Fibroblast of lung (primary cell): ENCODE measurements at regions not wholly inside any gene's neighbourhood (a gene's known extent, or its start where the extent isn't known, plus 50 kb on each side); places are given as distances from the start of the nearest gene placed in this dataset.

ENCODE experiments used
- DNase-seq, 2 donors: peaks; one replicate each; pipeline versions ENCODE4 v3.0.0 to v3.0.0-alpha.2; 2010; ENCODE audit warnings: low read depth in 2 of 2
- H2AFZ ChIP-seq: 2 replicates; pipeline ENCODE4 v1.5.1; 2012; ENCODE audit warnings: low read length, control low read depth, inconsistent platforms
- H3K27ac ChIP-seq: 2 replicates; pipeline ENCODE4 v1.5.1; 2011; ENCODE audit warnings: low read length, control low read depth; ENCODE audit not compliant: insufficient read depth
- H3K27me3 ChIP-seq: 2 replicates; pipeline ENCODE4 v1.5.1; 2011; ENCODE audit warnings: mild to moderate bottlenecking, low read length; ENCODE audit not compliant: control insufficient read depth, insufficient read depth
- H3K36me3 ChIP-seq: 2 replicates; pipeline ENCODE4 v1.5.1; 2011; ENCODE audit warnings: low read length; ENCODE audit not compliant: control insufficient read depth, insufficient read depth
- H3K4me1 ChIP-seq: 2 replicates; pipeline ENCODE4 v1.5.1; 2011; ENCODE audit warnings: low read length; ENCODE audit not compliant: control insufficient read depth, insufficient read depth; ENCODE audit errors: extremely low read depth
- H3K4me2 ChIP-seq: 2 replicates; pipeline ENCODE4 v1.5.1; 2011; ENCODE audit warnings: low read length, control low read depth; ENCODE audit not compliant: insufficient read depth; ENCODE audit errors: extremely low read depth
- H3K4me3 ChIP-seq, 4 experiments: fragments of 200-600 bp in 1 of 4; sonication (generic) in 1 of 4; replicated peaks in 1 of 4; 2 replicates each; pipeline ENCODE4 v1.5.1; 2011 to 2016; ENCODE audit warnings: low read length in 4 of 4, low read depth in 3 of 4, mild to moderate bottlenecking in 3 of 4, control low read depth in 2 of 4, inconsistent platforms in 1 of 4, mixed read lengths in 1 of 4; ENCODE audit not compliant: insufficient read depth in 1 of 4; ENCODE audit errors: control extremely low read depth in 1 of 4
- H3K79me2 ChIP-seq: 2 replicates; pipeline ENCODE4 v1.5.1; 2012; ENCODE audit warnings: mild to moderate bottlenecking, low read length, inconsistent platforms; ENCODE audit not compliant: control insufficient read depth, insufficient read depth
- H3K9ac ChIP-seq: 2 replicates; pipeline ENCODE4 v1.5.1; 2011; ENCODE audit warnings: mild to moderate bottlenecking, low read length, control low read depth; ENCODE audit not compliant: insufficient read depth
- H3K9me3 ChIP-seq: 2 replicates; pipeline ENCODE4 v1.5.1; 2012; ENCODE audit warnings: low read depth, low read length; ENCODE audit not compliant: control insufficient read depth, insufficient read depth
- H4K20me1 ChIP-seq: 2 replicates; pipeline ENCODE4 v1.5.1; 2011; ENCODE audit warnings: low read length; ENCODE audit not compliant: control insufficient read depth, insufficient read depth; ENCODE audit errors: extremely low read depth
- EZH2 ChIP-seq: IDR thresholded peaks from 2 replicates; pipeline ENCODE4 v1.5.1; 2012; ENCODE audit warnings: low read length, control low read depth, mild to moderate bottlenecking; ENCODE audit errors: missing control alignments
- TF ChIP-seq, protein P1 (sequence below), 2 donors: IDR thresholded peaks in 1 of 2; conservative IDR thresholded peaks in 1 of 2; 1 replicate in 1 of 2; 2 replicates in 1 of 2; pipeline ENCODE4 v1.5.1; 2011 to 2012; ENCODE audit warnings: low read length in 2 of 2, control low read depth in 1 of 2, inconsistent platforms in 1 of 2, low read depth in 1 of 2, mild to moderate bottlenecking in 1 of 2

DNA sequence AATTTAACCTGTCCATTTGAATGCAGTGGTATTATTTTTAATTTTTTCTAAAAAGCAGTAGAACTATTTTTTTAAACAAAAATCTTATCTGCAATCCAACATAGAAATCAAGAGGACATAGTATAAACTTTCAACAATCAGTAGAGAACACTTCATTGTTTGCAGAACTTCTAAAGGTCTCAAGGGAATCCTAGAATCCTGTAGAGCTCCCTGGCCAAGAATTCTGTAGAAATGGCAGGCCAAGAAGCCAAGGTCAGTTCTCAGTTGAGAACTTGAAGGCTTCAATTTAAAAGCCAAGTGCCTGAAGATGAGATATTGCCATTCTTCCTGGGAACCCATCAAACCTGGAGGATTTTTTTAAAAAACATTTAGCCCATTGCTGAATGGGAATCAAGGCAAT lies 199.2 kb upstream of the KLF4 start:
- no peak overlapping the region for H3K4me3 ChIP-seq
- H3K27me3 ChIP-seq = no peaks in the 10 kb centered on the region
- no peaks in the 10 kb centered on the region for H4K20me1 ChIP-seq
- H2AFZ ChIP-seq = no peak overlapping the region
- H3K4me2 ChIP-seq = no peak overlapping the region
- no peaks in the 10 kb centered on the region for H3K4me1 ChIP-seq
- no peak for TF ChIP-seq EZH2
- TF ChIP-seq, protein P1, sequence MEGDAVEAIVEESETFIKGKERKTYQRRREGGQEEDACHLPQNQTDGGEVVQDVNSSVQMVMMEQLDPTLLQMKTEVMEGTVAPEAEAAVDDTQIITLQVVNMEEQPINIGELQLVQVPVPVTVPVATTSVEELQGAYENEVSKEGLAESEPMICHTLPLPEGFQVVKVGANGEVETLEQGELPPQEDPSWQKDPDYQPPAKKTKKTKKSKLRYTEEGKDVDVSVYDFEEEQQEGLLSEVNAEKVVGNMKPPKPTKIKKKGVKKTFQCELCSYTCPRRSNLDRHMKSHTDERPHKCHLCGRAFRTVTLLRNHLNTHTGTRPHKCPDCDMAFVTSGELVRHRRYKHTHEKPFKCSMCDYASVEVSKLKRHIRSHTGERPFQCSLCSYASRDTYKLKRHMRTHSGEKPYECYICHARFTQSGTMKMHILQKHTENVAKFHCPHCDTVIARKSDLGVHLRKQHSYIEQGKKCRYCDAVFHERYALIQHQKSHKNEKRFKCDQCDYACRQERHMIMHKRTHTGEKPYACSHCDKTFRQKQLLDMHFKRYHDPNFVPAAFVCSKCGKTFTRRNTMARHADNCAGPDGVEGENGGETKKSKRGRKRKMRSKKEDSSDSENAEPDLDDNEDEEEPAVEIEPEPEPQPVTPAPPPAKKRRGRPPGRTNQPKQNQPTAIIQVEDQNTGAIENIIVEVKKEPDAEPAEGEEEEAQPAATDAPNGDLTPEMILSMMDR (conservative IDR thresholded peaks at IDR 0.05 in 1 of 2, IDR thresholded peaks at IDR 0.05 in 1 of 2; ENCODE audit: low read depth in 1 of 2, low read length in 2 of 2) = no peak
- DNase-seq = no peak
- H3K27ac ChIP-seq = no peak overlapping the region
- H3K36me3 ChIP-seq = no peaks in the 10 kb centered on the region
- no peaks in the 10 kb centered on the region for H3K9me3 ChIP-seq
- no peaks in the 10 kb centered on the region for H3K79me2 ChIP-seq
- no peak overlapping the region for H3K9ac ChIP-seq

DNA sequence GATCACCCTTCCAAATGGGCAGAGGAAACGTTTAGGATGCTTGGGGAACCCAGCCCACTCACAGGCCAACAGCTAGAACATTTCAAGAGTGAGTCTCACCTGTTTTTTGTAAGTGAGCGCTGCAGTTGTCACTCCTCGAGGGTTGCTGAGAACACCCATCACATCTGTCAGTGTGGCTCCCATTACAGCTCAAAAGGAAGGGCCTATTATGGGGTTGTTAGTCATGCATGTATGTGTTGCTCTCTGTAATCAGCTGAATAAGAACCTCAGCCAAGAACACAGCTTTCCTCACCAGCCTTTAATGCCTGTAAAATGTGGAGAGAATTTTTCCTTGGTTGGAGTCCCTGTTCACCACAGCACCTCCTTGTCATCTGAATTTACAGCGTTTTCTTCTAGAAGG lies 196.3 kb upstream of the KLF4 start:
- H3K79me2 ChIP-seq = no peaks in the 10 kb centered on the region
- no peaks in the 10 kb centered on the region for H3K9me3 ChIP-seq
- no peaks in the 10 kb centered on the region for H3K27me3 ChIP-seq
- no peak overlapping the region for H3K4me2 ChIP-seq
- no peaks in the 10 kb centered on the region for H3K4me1 ChIP-seq
- TF ChIP-seq EZH2 = no peak
- TF ChIP-seq, protein P1 (conservative IDR thresholded peaks at IDR 0.05 in 1 of 2, IDR thresholded peaks at IDR 0.05 in 1 of 2; ENCODE audit: low read depth in 1 of 2, low read length in 2 of 2) = no peak
- H3K9ac ChIP-seq = no peak overlapping the region
- no peaks in the 10 kb centered on the region for H3K36me3 ChIP-seq
- no peak overlapping the region for H3K4me3 ChIP-seq
- peak in 1 of 2 donors; percentile 35 for DNase-seq
- H2AFZ ChIP-seq = no peak overlapping the region
- H3K27ac ChIP-seq = no peak overlapping the region
- no peaks in the 10 kb centered on the region for H4K20me1 ChIP-seq

DNA sequence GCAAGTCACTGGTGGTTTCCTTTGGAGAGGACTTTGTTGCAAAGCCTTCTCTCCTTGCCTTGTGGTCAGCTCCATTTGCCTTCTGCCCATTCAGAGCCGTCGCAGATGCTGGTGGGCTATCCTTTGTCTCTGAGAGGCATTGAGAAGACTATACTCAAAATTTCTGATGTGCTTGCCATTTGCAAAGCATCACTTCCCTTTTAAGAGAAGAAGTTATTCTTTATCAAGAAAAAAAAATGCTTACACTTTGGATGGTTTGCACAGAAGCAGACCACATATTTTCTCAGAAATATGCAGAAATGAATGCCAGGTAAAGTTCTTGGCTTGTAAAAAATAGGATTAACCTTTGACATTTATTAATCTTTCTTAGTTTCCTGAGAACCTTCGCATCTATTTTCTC lies 195.8 kb upstream of the KLF4 start:
- no peak for TF ChIP-seq EZH2
- TF ChIP-seq, protein P1 (conservative IDR thresholded peaks at IDR 0.05 in 1 of 2, IDR thresholded peaks at IDR 0.05 in 1 of 2; ENCODE audit: low read depth in 1 of 2, low read length in 2 of 2) = no peak
- H3K79me2 ChIP-seq = no peaks in the 10 kb centered on the region
- no peak overlapping the region for H3K9ac ChIP-seq
- H3K4me2 ChIP-seq = no peak overlapping the region
- no peak overlapping the region for H3K4me3 ChIP-seq
- no peaks in the 10 kb centered on the region for H4K20me1 ChIP-seq
- no peaks in the 10 kb centered on the region for H3K4me1 ChIP-seq
- H3K27ac ChIP-seq = no peak overlapping the region
- H3K9me3 ChIP-seq = no peaks in the 10 kb centered on the region
- H3K36me3 ChIP-seq = no peaks in the 10 kb centered on the region
- no peak overlapping the region for H2AFZ ChIP-seq
- no peak for DNase-seq
- no peaks in the 10 kb centered on the region for H3K27me3 ChIP-seq
